ENCODE measurements at regions not wholly inside any gene's neighbourhood (a gene's known extent, or its start where the extent isn't known, plus 50 kb on each side); places are given as distances from the start of the nearest gene placed in this dataset.

DNA sequence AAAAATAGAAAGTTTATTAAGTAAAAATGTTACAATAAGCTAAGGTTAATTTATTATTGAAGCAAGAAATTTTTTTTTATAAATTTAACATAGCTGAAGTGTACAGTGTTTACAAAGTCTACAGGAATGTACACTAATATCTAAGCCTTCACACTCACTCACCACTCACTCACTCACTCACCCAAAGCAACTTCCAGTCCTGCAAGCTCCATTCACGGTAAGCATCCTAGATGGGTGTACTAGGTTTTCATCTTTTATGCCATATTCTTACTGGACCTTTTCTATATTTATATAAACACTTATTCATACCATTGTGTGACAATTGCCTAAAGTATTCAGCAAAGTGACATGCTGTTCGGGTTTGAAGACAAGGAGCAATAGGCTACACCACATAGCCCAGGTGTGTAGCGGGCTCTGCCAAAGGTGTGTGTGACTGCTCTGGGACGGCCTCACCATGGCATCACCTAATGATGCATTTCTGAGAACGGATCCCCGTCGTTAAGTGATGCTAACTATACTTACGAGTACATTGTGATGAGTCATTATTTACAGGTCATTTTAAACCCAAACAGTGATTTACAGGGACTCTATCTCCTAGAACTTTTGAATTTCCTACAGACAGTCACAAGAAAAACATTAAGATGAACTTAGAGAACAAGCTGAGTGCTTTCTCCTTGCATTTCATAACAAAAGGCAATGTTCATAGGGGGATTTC lies 76.3 kb upstream of the ID2 start:
- Histone ChIP-seq H3K36me3 (no peaks in the 10 kb centered on the region), H3K27ac (replicated peaks in 1 of 4) (no peak overlapping the region), H3K4me1 (no peaks in the 10 kb centered on the region), H3K4me3 (no peak overlapping the region), H3K9me3 (no peaks in the 10 kb centered on the region), H3K27me3 (no peaks in the 10 kb centered on the region)
- intact Hi-C loops (cut with DNase I), result no loop called here
- WGBS, result 89% methylated on average over 8 of the region's 8 CpGs
- DNase-seq (ENCODE audit: extremely low spot score), result no peak
- TF ChIP-seq, protein P1, sequence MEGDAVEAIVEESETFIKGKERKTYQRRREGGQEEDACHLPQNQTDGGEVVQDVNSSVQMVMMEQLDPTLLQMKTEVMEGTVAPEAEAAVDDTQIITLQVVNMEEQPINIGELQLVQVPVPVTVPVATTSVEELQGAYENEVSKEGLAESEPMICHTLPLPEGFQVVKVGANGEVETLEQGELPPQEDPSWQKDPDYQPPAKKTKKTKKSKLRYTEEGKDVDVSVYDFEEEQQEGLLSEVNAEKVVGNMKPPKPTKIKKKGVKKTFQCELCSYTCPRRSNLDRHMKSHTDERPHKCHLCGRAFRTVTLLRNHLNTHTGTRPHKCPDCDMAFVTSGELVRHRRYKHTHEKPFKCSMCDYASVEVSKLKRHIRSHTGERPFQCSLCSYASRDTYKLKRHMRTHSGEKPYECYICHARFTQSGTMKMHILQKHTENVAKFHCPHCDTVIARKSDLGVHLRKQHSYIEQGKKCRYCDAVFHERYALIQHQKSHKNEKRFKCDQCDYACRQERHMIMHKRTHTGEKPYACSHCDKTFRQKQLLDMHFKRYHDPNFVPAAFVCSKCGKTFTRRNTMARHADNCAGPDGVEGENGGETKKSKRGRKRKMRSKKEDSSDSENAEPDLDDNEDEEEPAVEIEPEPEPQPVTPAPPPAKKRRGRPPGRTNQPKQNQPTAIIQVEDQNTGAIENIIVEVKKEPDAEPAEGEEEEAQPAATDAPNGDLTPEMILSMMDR (IDR thresholded peaks at IDR 0.05), result no peak
- no peak for TF ChIP-seq POLR2A (IDR thresholded peaks at IDR 0.05; ENCODE audit: low read depth)
- no peak for TF ChIP-seq POLR2AphosphoS5 (IDR thresholded peaks at IDR 0.05)
- no peak for TF ChIP-seq EP300 (IDR thresholded peaks at IDR 0.05)

DNA sequence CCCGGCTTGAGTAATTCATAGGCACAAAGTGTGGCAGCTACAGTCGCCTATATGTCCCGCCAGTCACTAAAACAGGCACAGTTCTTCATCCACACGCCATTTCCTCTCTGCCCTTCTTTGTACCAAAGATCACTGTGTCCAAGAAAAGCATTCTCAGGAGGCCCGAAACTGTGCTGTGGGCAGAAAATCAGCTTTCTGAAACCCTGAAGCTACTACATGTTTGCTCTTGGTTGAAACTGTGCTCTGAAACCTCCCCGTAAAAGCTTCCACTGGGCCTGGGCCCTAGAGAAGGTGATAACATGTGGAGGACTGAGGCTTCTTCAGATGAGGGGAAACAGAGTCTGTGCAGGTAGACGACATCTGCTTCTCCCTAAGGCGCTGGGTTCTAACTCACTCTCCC lies 75.6 kb upstream of the ID2 start:
- no peak overlapping the region for H3K27ac ChIP-seq (replicated peaks in 1 of 4)
- intact Hi-C loops (cut with DNase I), result no loop called here
- DNase-seq (ENCODE audit: extremely low spot score), result no peak
- no peaks in the 10 kb centered on the region for H3K9me3 ChIP-seq
- no peaks in the 10 kb centered on the region for H3K4me1 ChIP-seq
- H3K4me3 ChIP-seq, result no peak overlapping the region
- TF ChIP-seq, protein P1 (IDR thresholded peaks at IDR 0.05), result no peak
- no peak for TF ChIP-seq EP300 (IDR thresholded peaks at IDR 0.05)
- no peak for TF ChIP-seq POLR2A (IDR thresholded peaks at IDR 0.05; ENCODE audit: low read depth)
- TF ChIP-seq POLR2AphosphoS5 (IDR thresholded peaks at IDR 0.05), result no peak
- WGBS, result 98% methylated on average over 8 of the region's 8 CpGs
- H3K36me3 ChIP-seq, result no peaks in the 10 kb centered on the region
- H3K27me3 ChIP-seq, result no peaks in the 10 kb centered on the region

DNA sequence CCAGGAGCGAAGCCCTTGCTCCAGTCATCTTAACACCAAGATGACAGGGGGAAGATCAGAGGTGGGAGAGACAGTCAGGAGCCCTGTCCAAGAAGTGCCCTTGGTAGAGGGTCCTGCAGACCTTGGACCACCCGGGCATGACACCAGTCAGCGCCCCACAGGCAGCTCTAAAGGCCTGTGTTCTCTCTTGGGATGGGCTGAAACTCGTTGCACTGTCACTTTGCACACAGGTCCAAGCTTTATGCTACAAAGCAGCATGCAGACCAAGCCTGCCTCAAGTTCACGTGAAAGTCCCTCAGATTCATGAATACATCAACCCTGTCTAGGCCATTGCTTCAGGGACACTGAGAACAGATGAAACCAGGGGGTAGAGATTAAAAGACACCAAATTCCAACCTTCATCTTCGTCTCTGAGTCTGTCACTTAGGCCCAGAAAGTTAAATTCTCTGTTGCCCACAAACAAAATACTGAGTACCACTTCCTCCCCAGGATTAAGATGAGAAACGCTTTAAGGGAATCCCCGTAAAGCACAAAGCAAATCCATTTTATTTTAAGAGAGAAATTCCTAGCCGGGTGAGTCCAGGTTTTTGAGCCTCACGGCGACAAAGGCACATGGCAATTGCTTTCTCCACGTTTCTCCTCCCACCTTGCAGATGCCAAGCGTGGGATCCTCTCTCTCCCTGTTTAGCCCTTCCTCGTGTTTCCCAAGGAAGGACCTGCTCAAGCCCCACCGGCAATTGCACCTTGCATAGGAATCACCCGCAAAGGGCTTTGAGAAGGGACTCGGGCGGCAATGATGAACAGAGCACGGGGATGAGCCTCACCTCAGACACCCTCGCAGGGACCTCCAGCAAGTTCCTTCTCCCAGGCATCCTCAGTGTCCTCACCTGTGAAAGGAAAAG lies 75.0 kb upstream of the ID2 start:
- Histone ChIP-seq H3K9me3 (no peaks in the 10 kb centered on the region), H3K4me3 (no peak overlapping the region), H3K4me1 (no peaks in the 10 kb centered on the region), H3K27ac (replicated peaks in 1 of 4) (no peak overlapping the region), H3K27me3 (no peaks in the 10 kb centered on the region), H3K36me3 (no peaks in the 10 kb centered on the region)
- intact Hi-C loops (cut with DNase I), result no loop called here
- 95% methylated on average over 20 of the region's 20 CpGs for WGBS
- DNase-seq (ENCODE audit: extremely low spot score), result no peak
- TF ChIP-seq POLR2A (IDR thresholded peaks at IDR 0.05; ENCODE audit: low read depth), result no peak
- no peak for TF ChIP-seq EP300 (IDR thresholded peaks at IDR 0.05)
- TF ChIP-seq, protein P1 (IDR thresholded peaks at IDR 0.05), result no peak
- no peak for TF ChIP-seq POLR2AphosphoS5 (IDR thresholded peaks at IDR 0.05)

DNA sequence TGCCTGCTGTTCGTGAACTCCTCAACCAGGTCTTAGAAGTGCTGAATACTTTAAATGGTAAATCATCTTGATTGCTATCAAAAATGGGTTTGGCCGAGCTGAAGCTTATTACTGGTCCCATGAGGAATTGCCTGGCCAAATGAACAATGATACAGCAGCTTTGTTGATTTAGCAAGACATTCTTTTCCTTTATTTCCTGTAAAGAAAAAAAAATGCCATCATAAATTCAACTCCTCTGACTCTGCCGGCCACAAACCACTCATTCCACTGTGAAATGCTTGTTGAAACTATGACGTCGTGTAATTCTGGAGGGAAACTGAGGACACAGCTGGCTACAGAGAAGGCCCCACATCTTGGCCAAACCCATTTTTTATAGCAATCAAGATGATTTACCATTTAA lies 74.2 kb upstream of the ID2 start:
- no peak overlapping the region for H3K4me3 ChIP-seq
- 59% methylated on average over 5 of the region's 5 CpGs for WGBS
- H3K4me1 ChIP-seq, result no peaks in the 10 kb centered on the region
- intact Hi-C loops (cut with DNase I), result no loop called here
- no peak for DNase-seq (ENCODE audit: extremely low spot score)
- H3K36me3 ChIP-seq, result no peaks in the 10 kb centered on the region
- H3K27ac ChIP-seq (replicated peaks in 1 of 4), result no peak overlapping the region
- H3K9me3 ChIP-seq, result no peaks in the 10 kb centered on the region
- TF ChIP-seq, protein P1 (IDR thresholded peaks at IDR 0.05), result no peak
- TF ChIP-seq POLR2A (IDR thresholded peaks at IDR 0.05; ENCODE audit: low read depth) (no peak), EP300 (IDR thresholded peaks at IDR 0.05) (no peak), POLR2AphosphoS5 (IDR thresholded peaks at IDR 0.05) (no peak)
- no peaks in the 10 kb centered on the region for H3K27me3 ChIP-seq

All from esophagus muscularis mucosa (tissue), 4 donors.